HG03159 (cell line): ENCODE measurements at regions not wholly inside any gene's neighbourhood (a gene's known extent, or its start where the extent isn't known, plus 50 kb on each side); places are given as distances from the start of the nearest gene placed in this dataset.

Source experiments
- ATAC-seq: cut with Tn5 transposase; IDR thresholded peaks from one replicate; pipeline ENCODE4 v1.9.1; 2021; ENCODE audit warnings: mild to moderate bottlenecking, moderate library complexity; ENCODE audit not compliant: unreplicated experiment

- ATAC-seq = no peak
Observed at GRCh38 chr3:98969295-98969694, 67.8 kb upstream of the DCBLD2 start.

GRCh38 chr3:98968824-98969223 is 67.3 kb upstream of the DCBLD2 start:
- no peak for ATAC-seq

GRCh38 chr3:98968347-98968746 is 66.9 kb upstream of the DCBLD2 start:
- ATAC-seq = no peak

- no peak for ATAC-seq
Observed at GRCh38 chr3:98967758-98968157, 66.3 kb upstream of the DCBLD2 start.

GRCh38 chr3:98966862-98967546 is 65.5 kb upstream of the DCBLD2 start:
- no peak for ATAC-seq

GRCh38 chr3:98966434-98966833 is 64.9 kb upstream of the DCBLD2 start:
- peak; percentile 55 for ATAC-seq

GRCh38 chr3:98964784-98965183 is 63.3 kb upstream of the DCBLD2 start:
- ATAC-seq = no peak

- ATAC-seq = no peak
Observed at GRCh38 chr3:98963546-98963945, 62.1 kb upstream of the DCBLD2 start.

GRCh38 chr3:98962951-98963350 is 61.5 kb upstream of the DCBLD2 start:
- no peak for ATAC-seq

GRCh38 chr3:98962189-98962930 is 60.9 kb upstream of the DCBLD2 start:
- no peak for ATAC-seq

GRCh38 chr3:98961161-98962155 is 60.0 kb upstream of the DCBLD2 start:
- ATAC-seq = no peak

- no peak for ATAC-seq
Observed at GRCh38 chr3:98957681-98958080, 56.2 kb upstream of the DCBLD2 start.

- no peak for ATAC-seq
Observed at GRCh38 chr3:98956008-98956407, 54.5 kb upstream of the DCBLD2 start.

GRCh38 chr3:98954791-98955604 is 53.5 kb upstream of the DCBLD2 start:
- ATAC-seq = no peak

GRCh38 chr3:98954242-98954641 is 52.7 kb upstream of the DCBLD2 start:
- ATAC-seq = no peak

- no peak for ATAC-seq
Observed at GRCh38 chr3:98952404-98952803, 50.9 kb upstream of the DCBLD2 start.
